Fibroblast of the aortic adventitia (primary cell): ENCODE measurements at regions not wholly inside any gene's neighbourhood (a gene's known extent, or its start where the extent isn't known, plus 50 kb on each side); places are given as distances from the start of the nearest gene placed in this dataset. TPM values are rescaled to one million over a fixed set of nuclear protein-coding genes. Genes with fewer than 3 reads are reported as not detected.

Experiments
- DNase-seq: peaks from one replicate; pipeline ENCODE4 v3.0.0-alpha.2; 2010; ENCODE audit warnings: low read depth
- H3K4me3 ChIP-seq: 2 replicates; pipeline ENCODE4 v1.5.1; 2011; ENCODE audit warnings: low read depth, mild to moderate bottlenecking, control low read depth, low read length, moderate library complexity
- small RNA-seq: library from RNA; depleted of rRNA; stranded (forward); fragments of <200 nt; gene quantifications from one replicate; pipeline ENCODE3, GENCODE V24; 2012
- TF ChIP-seq, protein P1 (sequence below): IDR thresholded peaks from 2 replicates; pipeline ENCODE4 v1.5.1; 2011; ENCODE audit warnings: mild to moderate bottlenecking, low read length, control low read depth, inconsistent platforms; ENCODE audit not compliant: insufficient read depth

DNA sequence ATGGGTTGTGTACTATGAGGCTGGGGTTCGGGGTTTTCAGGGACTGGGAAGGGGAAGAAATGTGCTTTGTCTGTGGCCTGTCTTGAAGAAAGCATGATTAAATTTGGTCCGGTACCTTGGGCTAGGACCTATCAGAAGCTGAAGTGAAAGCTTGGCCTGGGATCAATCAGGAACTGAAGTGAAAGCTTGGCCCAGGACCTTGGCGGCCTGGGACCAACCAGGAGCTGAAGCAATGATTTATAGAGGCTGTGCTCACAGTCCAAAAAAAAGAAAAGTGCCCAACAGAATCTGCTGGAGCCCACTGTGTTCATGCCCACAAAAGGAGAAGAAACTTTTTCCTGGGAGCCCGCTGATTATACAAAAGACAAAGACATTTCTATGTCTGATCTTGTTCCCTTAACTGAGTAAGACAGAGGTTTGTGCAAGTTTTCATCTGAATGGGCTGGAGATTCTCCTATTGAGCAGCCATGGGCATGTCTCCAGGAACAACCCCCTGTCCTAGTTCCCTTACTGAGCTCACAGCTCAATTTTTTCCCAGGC lies 1427.9 kb downstream of the FAM133A start:
- no peak overlapping the region for H3K4me3 ChIP-seq
- no peak for DNase-seq
- TF ChIP-seq, protein P1, sequence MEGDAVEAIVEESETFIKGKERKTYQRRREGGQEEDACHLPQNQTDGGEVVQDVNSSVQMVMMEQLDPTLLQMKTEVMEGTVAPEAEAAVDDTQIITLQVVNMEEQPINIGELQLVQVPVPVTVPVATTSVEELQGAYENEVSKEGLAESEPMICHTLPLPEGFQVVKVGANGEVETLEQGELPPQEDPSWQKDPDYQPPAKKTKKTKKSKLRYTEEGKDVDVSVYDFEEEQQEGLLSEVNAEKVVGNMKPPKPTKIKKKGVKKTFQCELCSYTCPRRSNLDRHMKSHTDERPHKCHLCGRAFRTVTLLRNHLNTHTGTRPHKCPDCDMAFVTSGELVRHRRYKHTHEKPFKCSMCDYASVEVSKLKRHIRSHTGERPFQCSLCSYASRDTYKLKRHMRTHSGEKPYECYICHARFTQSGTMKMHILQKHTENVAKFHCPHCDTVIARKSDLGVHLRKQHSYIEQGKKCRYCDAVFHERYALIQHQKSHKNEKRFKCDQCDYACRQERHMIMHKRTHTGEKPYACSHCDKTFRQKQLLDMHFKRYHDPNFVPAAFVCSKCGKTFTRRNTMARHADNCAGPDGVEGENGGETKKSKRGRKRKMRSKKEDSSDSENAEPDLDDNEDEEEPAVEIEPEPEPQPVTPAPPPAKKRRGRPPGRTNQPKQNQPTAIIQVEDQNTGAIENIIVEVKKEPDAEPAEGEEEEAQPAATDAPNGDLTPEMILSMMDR: no peak

DNA sequence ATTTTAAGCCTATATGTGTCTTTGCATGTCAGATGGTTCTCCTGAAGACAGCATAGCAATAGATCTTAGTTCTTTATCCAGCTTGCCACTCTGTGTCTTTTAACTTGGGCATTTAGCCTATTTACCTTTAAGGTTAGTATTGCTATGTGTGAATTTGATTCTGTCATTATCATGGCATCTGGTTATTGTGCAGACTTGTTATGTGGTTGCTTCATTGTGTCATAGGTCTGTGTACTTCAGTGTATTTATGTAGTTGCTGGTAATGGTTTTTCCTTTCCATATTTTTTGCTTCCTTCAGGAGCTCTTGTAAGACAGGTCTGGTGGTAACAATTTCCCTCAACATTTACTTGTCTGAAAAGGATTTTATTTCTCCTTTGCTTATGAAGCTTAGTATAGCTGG lies 1443.5 kb downstream of the FAM133A start:
- DNase-seq: no peak
- TF ChIP-seq, protein P1: no peak
- H3K4me3 ChIP-seq: no peak overlapping the region

DNA sequence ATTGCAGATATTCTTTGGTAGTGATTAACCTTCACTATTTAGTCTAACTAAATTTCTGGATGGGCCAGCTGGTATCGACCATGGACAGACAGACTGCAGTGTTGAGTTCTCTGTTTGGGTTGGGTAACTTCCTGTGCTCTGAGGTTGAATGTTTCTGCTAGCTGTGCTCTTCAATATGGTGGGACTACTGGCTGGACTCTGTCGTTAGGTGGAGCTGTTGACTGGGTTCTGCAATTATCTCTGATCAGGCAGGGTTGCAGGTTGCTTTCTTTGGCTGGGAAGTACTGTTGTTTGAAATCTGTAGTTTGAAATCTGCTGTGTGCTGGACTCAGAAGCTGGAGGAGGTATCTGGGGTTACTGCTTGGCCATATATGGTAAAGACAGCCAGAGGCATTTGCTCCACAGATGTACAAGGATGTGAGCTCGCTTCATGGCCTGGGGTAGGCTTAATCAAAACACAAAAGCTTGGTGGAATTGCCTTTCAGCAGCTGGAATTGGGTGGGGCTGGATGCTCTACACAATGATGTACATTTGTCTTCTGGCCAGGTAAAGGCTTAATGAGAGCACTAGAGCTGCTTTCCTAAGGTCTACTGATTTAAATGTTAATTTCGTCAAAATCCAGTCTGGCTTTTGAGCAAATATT lies 1472.0 kb downstream of the FAM133A start:
- no peak overlapping the region for H3K4me3 ChIP-seq
- TF ChIP-seq, protein P1: no peak
- DNase-seq: no peak

DNA sequence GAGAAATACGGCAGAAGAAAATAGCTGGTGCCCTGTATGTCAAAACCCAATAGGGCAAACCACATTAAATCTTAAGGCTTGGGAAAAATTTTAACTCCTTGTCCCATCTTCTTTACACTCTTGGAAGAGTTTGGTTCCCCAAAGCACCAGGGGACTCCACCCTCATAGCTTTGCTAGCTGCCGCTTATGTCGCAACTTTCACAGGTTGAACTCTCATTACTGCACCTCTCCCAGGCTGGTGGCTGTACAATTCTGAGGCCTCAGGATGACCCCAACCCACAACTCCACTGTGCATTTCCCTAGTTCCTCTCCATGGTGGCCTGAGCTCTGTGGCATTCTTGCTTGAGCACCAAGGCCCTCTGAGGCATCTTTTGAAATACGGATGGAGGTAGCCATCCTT lies 1478.8 kb downstream of the FAM133A start:
- TF ChIP-seq, protein P1: no peak
- H3K4me3 ChIP-seq: no peak overlapping the region
- no peak for DNase-seq

DNA sequence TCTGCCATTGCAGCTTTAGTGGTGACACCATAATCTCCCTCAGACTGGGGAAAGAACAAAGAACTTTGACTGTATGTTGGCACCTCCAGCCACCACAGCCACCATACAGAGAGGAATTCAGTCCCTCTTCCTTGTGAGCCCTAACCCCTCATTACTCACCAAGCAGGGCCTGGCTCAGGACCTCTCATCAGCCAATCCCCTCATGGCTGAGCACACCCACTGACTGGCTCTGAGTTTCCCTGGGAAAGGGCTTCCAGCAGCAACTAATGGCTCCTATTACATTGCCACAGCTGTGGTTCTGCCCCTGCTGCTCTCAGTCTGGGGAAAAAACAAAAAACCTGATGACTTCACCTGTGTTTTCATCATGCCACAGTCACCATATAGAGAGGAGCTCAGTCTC lies 1482.6 kb downstream of the FAM133A start:
- TF ChIP-seq, protein P1: no peak
- no peak for DNase-seq
- no peak overlapping the region for H3K4me3 ChIP-seq

Small RNA genes in the stretch of these regions (small RNA-seq; reads per million reads assigned to genes)
- not detected for gene MIR548M
